HCT116 (cell line): ENCODE measurements at regions not wholly inside any gene's neighbourhood (a gene's known extent, or its start where the extent isn't known, plus 50 kb on each side); places are given as distances from the start of the nearest gene placed in this dataset.

ENCODE experiments used
- ATAC-seq: fragments of 200-7000 bp; cut with Tn5 transposase; 2 replicates; pipeline ENCODE4 v1.9.1; 2020; ENCODE audit warnings: mild to moderate bottlenecking, moderate library complexity
- BruUV-seq: library from RNA; stranded (reverse); fragments of 400-500 nt; replicated peaks from 2 replicates; lab custom pipeline; 2021; lab: Mats Ljungman, UMichigan
- CTCF ChIA-PET: fragments of 300-600 bp; sonication (Branson Sonifier 250); formaldehyde crosslinking; loops from one replicate; lab custom pipeline; 2021; ENCODE audit warnings: antibody characterized with exemption; lab: Charles Lee
- POLR2A ChIA-PET: fragments of 300-600, 350-600 bp; sonication (Branson Sonifier 250); formaldehyde crosslinking; loops from one replicate; lab custom pipeline; 2021; ENCODE audit warnings: antibody characterized with exemption; lab: Charles Lee
- RAD21 ChIA-PET, 2 experiments: fragments of 300-600 bp; sonication (Branson Sonifier 250); formaldehyde crosslinking; loops; one replicate each; lab custom pipeline; 2023; ENCODE audit warnings: low total read pairs in 2 of 2; ENCODE audit not compliant: uncharacterized antibody in 2 of 2, unreplicated experiment in 2 of 2, low non-redundant PET in 1 of 2; lab: Charles Lee
- DNase-seq: peaks from one replicate; pipeline ENCODE4 v3.0.0-alpha.2; 2010; ENCODE audit warnings: low read depth, low spot score
- H2AFZ ChIP-seq: fragments of 200-600 bp; shearing (Covaris generic), sonication (generic); 2 replicates; pipeline ENCODE4 v1.6.1; 2017; ENCODE audit warnings: low read depth, mixed run types, mixed read lengths, antibody characterized with exemption, low read length; ENCODE audit not compliant: poor library complexity, severe bottlenecking
- H3K27ac ChIP-seq: 2 replicates; pipeline ENCODE4 v1.5.1; 2012; ENCODE audit warnings: low read depth, low read length
- H3K27me3 ChIP-seq: fragments of 200-600 bp; sonication (generic); 2 replicates; pipeline ENCODE4 v1.6.1; 2016; ENCODE audit warnings: mixed run types, low read length, mixed read lengths; ENCODE audit not compliant: insufficient read depth
- H3K36me3 ChIP-seq, 2 experiments: fragments of 200-500 bp in 1 of 2; fragments of 200-600 bp in 1 of 2; sonication (Bioruptor generic) in 1 of 2; sonication (generic) in 1 of 2; 2 replicates each; pipeline versions ENCODE4 v1.5.1 to v1.6.1; 2014 to 2016; ENCODE audit warnings: low read length in 2 of 2, inconsistent platforms in 1 of 2, mixed read lengths in 1 of 2, mixed run types in 1 of 2; ENCODE audit not compliant: insufficient read depth in 2 of 2, control insufficient read depth in 1 of 2
- H3K4me1 ChIP-seq, 2 experiments: fragments of 200-600 bp in 1 of 2; sonication (generic) in 1 of 2; 2 replicates each; pipeline versions ENCODE4 v1.5.1 to v1.6.1; 2012 to 2017; ENCODE audit warnings: low read length in 2 of 2, inconsistent platforms in 1 of 2, mild to moderate bottlenecking in 1 of 2, mixed read lengths in 1 of 2, mixed run types in 1 of 2, moderate library complexity in 1 of 2; ENCODE audit not compliant: insufficient read depth in 2 of 2, control insufficient read depth in 1 of 2
- H3K4me2 ChIP-seq: fragments of 200-600 bp; sonication (generic); 2 replicates; pipeline ENCODE4 v1.6.1; 2017; ENCODE audit warnings: mixed run types, low read length, mixed read lengths
- H3K4me3 ChIP-seq, 2 experiments: fragments of 200-600 bp in 1 of 2; sonication (generic) in 1 of 2; replicated peaks in 1 of 2; 2 replicates each; pipeline ENCODE4 v1.5.1; 2011 to 2016; ENCODE audit warnings: low read length in 2 of 2, control low read depth in 1 of 2, low read depth in 1 of 2, mild to moderate bottlenecking in 1 of 2, mixed read lengths in 1 of 2, mixed run types in 1 of 2
- H3K79me2 ChIP-seq: fragments of 200-600 bp; sonication (generic); 2 replicates; pipeline ENCODE4 v1.6.1; 2017; ENCODE audit warnings: mild to moderate bottlenecking, mixed run types, low read length, moderate library complexity, mixed read lengths; ENCODE audit not compliant: insufficient read depth
- H3K9ac ChIP-seq: fragments of 200-600 bp; sonication (generic); 2 replicates; pipeline ENCODE4 v1.6.1; 2016; ENCODE audit warnings: low read length, mixed read lengths
- H3K9me2 ChIP-seq: fragments of 200-600 bp; sonication (generic), shearing (Covaris generic); 2 replicates; pipeline ENCODE4 v1.6.1; 2017; ENCODE audit warnings: mixed run types, mild to moderate bottlenecking, moderate library complexity; ENCODE audit not compliant: insufficient read depth
- H3K9me3 ChIP-seq, 2 experiments: fragments of 200-500 bp in 1 of 2; fragments of 200-600 bp in 1 of 2; sonication (Bioruptor generic) in 1 of 2; sonication (generic) in 1 of 2; 2 replicates each; pipeline ENCODE4 v1.6.1; 2014 to 2017; ENCODE audit warnings: low read length in 2 of 2, mixed read lengths in 2 of 2, inconsistent platforms in 1 of 2, low read depth in 1 of 2, mild to moderate bottlenecking in 1 of 2, mixed run types in 1 of 2, moderate library complexity in 1 of 2; ENCODE audit not compliant: control insufficient read depth in 1 of 2, insufficient read depth in 1 of 2
- H4K20me1 ChIP-seq: fragments of 200-600 bp; sonication (generic), shearing (Covaris generic); 2 replicates; pipeline ENCODE4 v1.6.1; 2017; ENCODE audit warnings: mixed run types, mild to moderate bottlenecking, moderate library complexity; ENCODE audit not compliant: insufficient read depth
- CBX3 ChIP-seq: IDR thresholded peaks from 2 replicates; pipeline ENCODE4 v1.6.1; 2012; ENCODE audit warnings: low read depth
- CEBPB ChIP-seq: IDR thresholded peaks from 2 replicates; pipeline ENCODE4 v1.6.1; 2012; ENCODE audit warnings: low read depth
- ELF1 ChIP-seq: IDR thresholded peaks from 2 replicates; pipeline ENCODE4 v1.6.1; 2012; ENCODE audit warnings: low read depth, borderline replicate concordance
- EZH2 ChIP-seq: fragments of 200-600 bp; sonication (generic); IDR thresholded peaks from 2 replicates; pipeline ENCODE4 v1.6.1; 2017; ENCODE audit warnings: antibody characterized with exemption, mixed run types
- EZH2phosphoT487 ChIP-seq: fragments of 200-600 bp; IDR thresholded peaks from 2 replicates; pipeline ENCODE4 v1.6.1; 2018; ENCODE audit warnings: antibody characterized with exemption, borderline replicate concordance
- FOSL1 ChIP-seq: IDR thresholded peaks from 2 replicates; pipeline ENCODE4 v1.6.1; 2012; ENCODE audit warnings: low read depth
- JUND ChIP-seq: IDR thresholded peaks from 2 replicates; pipeline ENCODE4 v1.6.1; 2012
- POLR2A ChIP-seq: IDR thresholded peaks from 2 replicates; pipeline ENCODE4 v1.7.0; 2011; ENCODE audit warnings: borderline replicate concordance; ENCODE audit not compliant: insufficient read depth, insufficient read length; ENCODE audit errors: extremely low read depth
- POLR2AphosphoS5 ChIP-seq: IDR thresholded peaks from 2 replicates; pipeline ENCODE4 v1.6.1; 2011; ENCODE audit warnings: mild to moderate bottlenecking, low read depth, low read length, moderate library complexity
- RAD21 ChIP-seq: IDR thresholded peaks from 2 replicates; pipeline ENCODE4 v1.6.1; 2012; ENCODE audit warnings: low read depth, mild to moderate bottlenecking
- SIN3A ChIP-seq: IDR thresholded peaks from 2 replicates; pipeline ENCODE4 v1.6.1; 2012; ENCODE audit warnings: low read depth
- SP1 ChIP-seq: IDR thresholded peaks from 2 replicates; pipeline ENCODE4 v1.6.1; 2012; ENCODE audit warnings: low read depth
- SRF ChIP-seq: IDR thresholded peaks from 2 replicates; pipeline ENCODE4 v1.6.1; 2012; ENCODE audit warnings: low read depth
- TCF7L2 ChIP-seq: IDR thresholded peaks from 2 replicates; pipeline ENCODE4 v1.7.0; 2011; ENCODE audit warnings: borderline replicate concordance, inconsistent platforms; ENCODE audit not compliant: insufficient read depth, insufficient read length; ENCODE audit errors: extremely low read depth
- YY1 ChIP-seq: IDR thresholded peaks from 2 replicates; pipeline ENCODE4 v1.6.1; 2011; ENCODE audit warnings: low read length, low read depth, moderate library complexity, mild to moderate bottlenecking; ENCODE audit not compliant: insufficient replicate concordance; ENCODE audit errors: extremely low read depth
- ZNF274 ChIP-seq: fragments of 200-500 bp; sonication (Bioruptor generic); IDR thresholded peaks from 2 replicates; pipeline ENCODE4 v1.6.1; 2014; ENCODE audit warnings: mild to moderate bottlenecking, low read depth, low read length, inconsistent platforms
- intact Hi-C: fragments of 100-400 bp; cut with micrococcal nuclease; formaldehyde crosslinking; loops from 2 replicates; pipeline ENCODE4 v1.10.0; 2022
- TF ChIP-seq, protein P1 (sequence below): IDR thresholded peaks from 2 replicates; pipeline ENCODE4 v1.6.1; 2012
- TF ChIP-seq, protein P2 (sequence below): IDR thresholded peaks from 2 replicates; pipeline ENCODE4 v1.6.1; 2011; ENCODE audit warnings: mild to moderate bottlenecking, low read length, moderate library complexity; ENCODE audit not compliant: insufficient replicate concordance; ENCODE audit errors: extremely low read depth
- TF ChIP-seq, protein P3 (sequence below): IDR thresholded peaks from 2 replicates; pipeline ENCODE4 v1.6.1; 2012; ENCODE audit warnings: low read depth

DNA sequence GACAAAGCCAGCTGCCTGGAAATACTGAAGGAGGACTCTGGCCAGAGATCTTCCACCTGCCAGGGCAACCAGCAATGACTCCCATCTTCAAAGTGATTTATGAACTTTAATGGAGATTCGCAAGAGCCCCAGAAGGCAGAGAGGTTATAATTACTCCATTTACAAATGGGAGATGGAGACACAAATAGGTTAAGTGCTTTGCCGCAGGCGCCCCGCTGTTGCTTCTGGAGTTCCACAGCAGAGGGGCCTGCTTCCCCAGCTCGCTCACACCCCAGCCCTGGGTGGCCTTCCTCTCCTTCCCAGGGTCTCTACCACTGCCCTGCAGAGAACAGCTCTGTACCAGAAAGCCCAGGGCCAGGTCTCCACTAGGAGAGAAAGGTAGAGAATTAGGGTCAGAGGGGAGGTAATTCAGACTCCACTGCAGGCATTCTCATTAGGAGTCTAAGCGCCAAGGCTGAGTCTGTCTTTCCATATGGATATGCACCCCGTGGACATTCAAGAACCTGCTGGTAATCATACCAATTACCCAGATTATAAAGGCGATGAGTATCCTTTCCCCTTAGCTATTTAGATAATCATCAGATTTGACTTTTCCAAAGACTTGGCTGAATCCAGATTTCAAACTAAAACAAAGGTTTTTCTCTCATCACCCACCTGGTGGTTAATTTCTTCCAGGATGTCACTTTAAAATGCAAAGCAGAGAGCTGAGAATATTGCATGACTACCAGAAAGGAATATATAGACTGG lies 157.6 kb upstream of the TUT7 start:
- TF ChIP-seq, protein P1, sequence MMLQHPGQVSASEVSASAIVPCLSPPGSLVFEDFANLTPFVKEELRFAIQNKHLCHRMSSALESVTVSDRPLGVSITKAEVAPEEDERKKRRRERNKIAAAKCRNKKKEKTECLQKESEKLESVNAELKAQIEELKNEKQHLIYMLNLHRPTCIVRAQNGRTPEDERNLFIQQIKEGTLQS: no peak
- TF ChIP-seq, protein P2, sequence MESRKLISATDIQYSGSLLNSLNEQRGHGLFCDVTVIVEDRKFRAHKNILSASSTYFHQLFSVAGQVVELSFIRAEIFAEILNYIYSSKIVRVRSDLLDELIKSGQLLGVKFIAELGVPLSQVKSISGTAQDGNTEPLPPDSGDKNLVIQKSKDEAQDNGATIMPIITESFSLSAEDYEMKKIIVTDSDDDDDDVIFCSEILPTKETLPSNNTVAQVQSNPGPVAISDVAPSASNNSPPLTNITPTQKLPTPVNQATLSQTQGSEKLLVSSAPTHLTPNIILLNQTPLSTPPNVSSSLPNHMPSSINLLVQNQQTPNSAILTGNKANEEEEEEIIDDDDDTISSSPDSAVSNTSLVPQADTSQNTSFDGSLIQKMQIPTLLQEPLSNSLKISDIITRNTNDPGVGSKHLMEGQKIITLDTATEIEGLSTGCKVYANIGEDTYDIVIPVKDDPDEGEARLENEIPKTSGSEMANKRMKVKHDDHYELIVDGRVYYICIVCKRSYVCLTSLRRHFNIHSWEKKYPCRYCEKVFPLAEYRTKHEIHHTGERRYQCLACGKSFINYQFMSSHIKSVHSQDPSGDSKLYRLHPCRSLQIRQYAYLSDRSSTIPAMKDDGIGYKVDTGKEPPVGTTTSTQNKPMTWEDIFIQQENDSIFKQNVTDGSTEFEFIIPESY: no peak
- TF ChIP-seq SRF: no peak
- TF ChIP-seq RAD21: no peak
- TF ChIP-seq CEBPB: no peak
- TF ChIP-seq EZH2phosphoT487: no peak
- TF ChIP-seq JUND: no peak
- TF ChIP-seq SIN3A: no peak
- no peak for TF ChIP-seq TCF7L2
- no peak for TF ChIP-seq CBX3
- no peak for TF ChIP-seq EZH2
- TF ChIP-seq ZNF274: no peak
- no peak for TF ChIP-seq POLR2A
- no peak for TF ChIP-seq POLR2AphosphoS5
- TF ChIP-seq FOSL1: no peak
- no peak for TF ChIP-seq ELF1
- no peak for TF ChIP-seq SP1
- TF ChIP-seq, protein P3, sequence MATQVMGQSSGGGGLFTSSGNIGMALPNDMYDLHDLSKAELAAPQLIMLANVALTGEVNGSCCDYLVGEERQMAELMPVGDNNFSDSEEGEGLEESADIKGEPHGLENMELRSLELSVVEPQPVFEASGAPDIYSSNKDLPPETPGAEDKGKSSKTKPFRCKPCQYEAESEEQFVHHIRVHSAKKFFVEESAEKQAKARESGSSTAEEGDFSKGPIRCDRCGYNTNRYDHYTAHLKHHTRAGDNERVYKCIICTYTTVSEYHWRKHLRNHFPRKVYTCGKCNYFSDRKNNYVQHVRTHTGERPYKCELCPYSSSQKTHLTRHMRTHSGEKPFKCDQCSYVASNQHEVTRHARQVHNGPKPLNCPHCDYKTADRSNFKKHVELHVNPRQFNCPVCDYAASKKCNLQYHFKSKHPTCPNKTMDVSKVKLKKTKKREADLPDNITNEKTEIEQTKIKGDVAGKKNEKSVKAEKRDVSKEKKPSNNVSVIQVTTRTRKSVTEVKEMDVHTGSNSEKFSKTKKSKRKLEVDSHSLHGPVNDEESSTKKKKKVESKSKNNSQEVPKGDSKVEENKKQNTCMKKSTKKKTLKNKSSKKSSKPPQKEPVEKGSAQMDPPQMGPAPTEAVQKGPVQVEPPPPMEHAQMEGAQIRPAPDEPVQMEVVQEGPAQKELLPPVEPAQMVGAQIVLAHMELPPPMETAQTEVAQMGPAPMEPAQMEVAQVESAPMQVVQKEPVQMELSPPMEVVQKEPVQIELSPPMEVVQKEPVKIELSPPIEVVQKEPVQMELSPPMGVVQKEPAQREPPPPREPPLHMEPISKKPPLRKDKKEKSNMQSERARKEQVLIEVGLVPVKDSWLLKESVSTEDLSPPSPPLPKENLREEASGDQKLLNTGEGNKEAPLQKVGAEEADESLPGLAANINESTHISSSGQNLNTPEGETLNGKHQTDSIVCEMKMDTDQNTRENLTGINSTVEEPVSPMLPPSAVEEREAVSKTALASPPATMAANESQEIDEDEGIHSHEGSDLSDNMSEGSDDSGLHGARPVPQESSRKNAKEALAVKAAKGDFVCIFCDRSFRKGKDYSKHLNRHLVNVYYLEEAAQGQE: no peak
- no peak for TF ChIP-seq YY1
- Histone ChIP-seq H3K4me3 (no peak overlapping the region), H3K79me2 (no peaks in the 10 kb centered on the region), H3K9ac (no peak overlapping the region), H3K9me3 (no peaks in the 10 kb centered on the region), H3K4me2 (no peak overlapping the region), H3K36me3 (no peaks in the 10 kb centered on the region), H4K20me1 (no peaks in the 10 kb centered on the region), H3K4me1 (no peaks in the 10 kb centered on the region), H3K27ac (no peak overlapping the region), H2AFZ (no peak overlapping the region), H3K27me3 (peaks cover 50% of the 10 kb centered on the region), H3K9me2 (no peaks in the 10 kb centered on the region)
- no TSS peak for BruUV-seq
- DNase-seq (no peak), ATAC-seq (no peak)
- CTCF ChIA-PET: no interaction called here
- POLR2A ChIA-PET: no interaction called here
- intact Hi-C loops: no loop called here
- RAD21 ChIA-PET: no interaction called here
